HG03565 (cell line): ENCODE measurements at regions not wholly inside any gene's neighbourhood (a gene's known extent, or its start where the extent isn't known, plus 50 kb on each side); places are given as distances from the start of the nearest gene placed in this dataset.

Experiments
- ATAC-seq: cut with Tn5 transposase; IDR thresholded peaks from one replicate; pipeline ENCODE4 v1.9.1; 2021; ENCODE audit warnings: mild to moderate bottlenecking, moderate library complexity; ENCODE audit not compliant: unreplicated experiment

- ATAC-seq, result no peak
These were observed 77.6 kb upstream of the FMN2 start for GRCh38 chr1:240014051-240014450.

- ATAC-seq, result no peak
These were observed 73.1 kb upstream of the FMN2 start for GRCh38 chr1:240018617-240019016.

- ATAC-seq, result no peak
These were observed 72.2 kb upstream of the FMN2 start for GRCh38 chr1:240019524-240019923.

GRCh38 chr1:240020871-240021270 is 70.8 kb upstream of the FMN2 start:
- no peak for ATAC-seq

- no peak for ATAC-seq
These were observed 70.0 kb upstream of the FMN2 start for GRCh38 chr1:240021709-240022108.

- peak; percentile 78 for ATAC-seq
These were observed 64.6 kb upstream of the FMN2 start for GRCh38 chr1:240027059-240027462.

GRCh38 chr1:240029418-240029817 is 62.3 kb upstream of the FMN2 start:
- no peak for ATAC-seq

GRCh38 chr1:240030236-240030635 is 61.4 kb upstream of the FMN2 start:
- no peak for ATAC-seq

GRCh38 chr1:240031009-240031408 is 60.7 kb upstream of the FMN2 start:
- ATAC-seq, result no peak

- ATAC-seq, result no peak
These were observed 60.3 kb upstream of the FMN2 start for GRCh38 chr1:240031414-240031813.

GRCh38 chr1:240033406-240033805 is 58.3 kb upstream of the FMN2 start:
- no peak for ATAC-seq

GRCh38 chr1:240036526-240036925 is 55.2 kb upstream of the FMN2 start:
- no peak for ATAC-seq
